ENCODE measurements at regions not wholly inside any gene's neighbourhood (a gene's known extent, or its start where the extent isn't known, plus 50 kb on each side); places are given as distances from the start of the nearest gene placed in this dataset.

- DNase-seq (ENCODE audit: low read depth): no peak
- H3K4me3 ChIP-seq (ENCODE audit: low read depth, low read length): no peak overlapping the region
- no peak for TF ChIP-seq CTCF (conservative IDR thresholded peaks at IDR 0.05; ENCODE audit: low read depth, low read length)
Measured at GRCh38 chr4:138770818-138771217, 244.8 kb upstream of the NOCT start.

- H3K4me3 ChIP-seq (ENCODE audit: low read depth, low read length): no peak overlapping the region
- no peak for TF ChIP-seq CTCF (conservative IDR thresholded peaks at IDR 0.05; ENCODE audit: low read depth, low read length)
- DNase-seq (ENCODE audit: low read depth): no peak
Measured at GRCh38 chr4:138766332-138766731, 249.2 kb upstream of the NOCT start.

GRCh38 chr4:138765442-138765841 is 250.1 kb upstream of the NOCT start:
- DNase-seq (ENCODE audit: low read depth): no peak
- no peak overlapping the region for H3K4me3 ChIP-seq (ENCODE audit: low read depth, low read length)
- TF ChIP-seq CTCF (conservative IDR thresholded peaks at IDR 0.05; ENCODE audit: low read depth, low read length): no peak

- no peak for TF ChIP-seq CTCF (conservative IDR thresholded peaks at IDR 0.05; ENCODE audit: low read depth, low read length)
Measured at GRCh38 chr4:138761638-138762220, 253.9 kb upstream of the NOCT start.

GRCh38 chr4:138759554-138759902 is 256.1 kb upstream of the NOCT start:
- no peak overlapping the region for H3K4me3 ChIP-seq (ENCODE audit: low read depth, low read length)
- DNase-seq (ENCODE audit: low read depth): no peak
- TF ChIP-seq CTCF (conservative IDR thresholded peaks at IDR 0.05; ENCODE audit: low read depth, low read length): no peak

More at GRCh38 chr4:138761638-138762220, 253.9 kb upstream of the NOCT start:
- DNase-seq (ENCODE audit: low read depth): no peak
- no peak overlapping the region for H3K4me3 ChIP-seq (ENCODE audit: low read depth, low read length)

GRCh38 chr4:138758876-138759553 is 256.6 kb upstream of the NOCT start:
- no peak for DNase-seq (ENCODE audit: low read depth)

More at GRCh38 chr4:138758876-138759553, 256.6 kb upstream of the NOCT start:
- TF ChIP-seq CTCF (conservative IDR thresholded peaks at IDR 0.05; ENCODE audit: low read depth, low read length): no peak
- no peak overlapping the region for H3K4me3 ChIP-seq (ENCODE audit: low read depth, low read length)

Data from epithelial cell of proximal tubule (primary cell).